GM12878 (cell line): ENCODE measurements at regions not wholly inside any gene's neighbourhood (a gene's known extent, or its start where the extent isn't known, plus 50 kb on each side); places are given as distances from the start of the nearest gene placed in this dataset.

Experiments
- ATAC-seq: fragments of 200-7000 bp; cut with Tn5 transposase; 3 replicates; pipeline ENCODE4 v1.9.1; 2020; ENCODE audit warnings: mild to moderate bottlenecking, moderate library complexity
- BruUV-seq: library from RNA; stranded (reverse); fragments of 400-500 nt; replicated peaks from 2 replicates; lab custom pipeline; 2021; lab: Mats Ljungman, UMichigan
- CTCF ChIA-PET: fragments of 300-600 bp; sonication (Branson Sonifier 250); formaldehyde crosslinking; extraction: SDS; loops from one replicate; lab custom pipeline; 2021; ENCODE audit warnings: inconsistent platforms; lab: Yijun Ruan, JAX
- POLR2A ChIA-PET: fragments of 350-600 bp; formaldehyde crosslinking; extraction: SDS; loops from one replicate; lab custom pipeline; 2021; ENCODE audit warnings: inconsistent platforms; lab: Charles Lee
- RAD21 ChIA-PET: fragments of 300-600 bp; sonication (Branson Sonifier 250); formaldehyde crosslinking; loops from one replicate; lab custom pipeline; 2023; ENCODE audit warnings: antibody characterized with exemption; ENCODE audit not compliant: unreplicated experiment; lab: Charles Lee
- SMC1A ChIA-PET: fragments of 300-600 bp; sonication (Branson Sonifier 250); formaldehyde crosslinking; loops from one replicate; lab custom pipeline; 2023; ENCODE audit not compliant: unreplicated experiment, uncharacterized antibody; lab: Charles Lee
- DNase-seq: peaks from one replicate; pipeline ENCODE4 v3.0.0-alpha.2; 2011; ENCODE audit warnings: low read depth, low spot score
- FAIRE-seq: peaks from 3 replicates; lab custom pipeline; 2011; peaks lifted over from hg19 to GRCh38; lab: Jason Lieb, UNC
- H2AFZ ChIP-seq: 2 replicates; pipeline ENCODE4 v1.6.0; 2011; ENCODE audit warnings: low read depth, low read length, control low read depth; ENCODE audit not compliant: control insufficient read depth
- H3K27ac ChIP-seq: 2 replicates; pipeline ENCODE4 v1.5.1; 2011; ENCODE audit warnings: control low read depth; ENCODE audit not compliant: control insufficient read depth, insufficient read depth
- H3K27me3 ChIP-seq, 2 experiments: replicated peaks in 1 of 2; 2 replicates each; pipeline versions ENCODE4 v1.6.0 to v1.6.1; 2011; ENCODE audit warnings: low read length in 1 of 2; ENCODE audit not compliant: control insufficient read depth in 2 of 2, insufficient read depth in 2 of 2
- H3K36me3 ChIP-seq, 2 experiments: 2 replicates each; pipeline ENCODE4 v1.5.1; 2011; ENCODE audit warnings: low read length in 1 of 2; ENCODE audit not compliant: control insufficient read depth in 2 of 2, insufficient read depth in 2 of 2
- H3K4me1 ChIP-seq: 2 replicates; pipeline ENCODE4 v1.6.1; 2011; ENCODE audit warnings: mild to moderate bottlenecking, low read length, moderate library complexity, mixed read lengths; ENCODE audit not compliant: control insufficient read depth, insufficient read depth
- H3K4me2 ChIP-seq: 2 replicates; pipeline ENCODE4 v1.6.0; 2011; ENCODE audit warnings: control low read depth; ENCODE audit not compliant: control insufficient read depth, insufficient read depth
- H3K4me3 ChIP-seq: fragments of 200-600 bp; sonication (generic); 2 replicates; pipeline ENCODE4 v1.5.1; 2016
- H3K79me2 ChIP-seq: 2 replicates; pipeline ENCODE4 v1.6.0; 2011; ENCODE audit warnings: low read length; ENCODE audit not compliant: control insufficient read depth, insufficient read depth
- H3K9ac ChIP-seq: 2 replicates; pipeline ENCODE4 v1.8.0; 2011; ENCODE audit warnings: low read length, control low read depth, mixed read lengths; ENCODE audit not compliant: control insufficient read depth, insufficient read depth
- H3K9me3 ChIP-seq: replicated peaks from 3 replicates; pipeline ENCODE4 v1.5.1; 2011; ENCODE audit warnings: mild to moderate bottlenecking, low read length; ENCODE audit not compliant: control insufficient read depth, insufficient read depth
- H4K20me1 ChIP-seq: 2 replicates; pipeline ENCODE4 v1.6.0; 2011; ENCODE audit not compliant: control insufficient read depth, insufficient read depth
- RBBP5 ChIP-seq: fragments of 200-600 bp; sonication (generic); conservative IDR thresholded peaks from 2 replicates; pipeline ENCODE4 v1.6.1; 2016
- SMC3 ChIP-seq: IDR thresholded peaks from 2 replicates; pipeline ENCODE4 v1.6.1; 2011; ENCODE audit warnings: low read length, improper control_type of control experiment, borderline replicate concordance
- SPI1 ChIP-seq: IDR thresholded peaks from 2 replicates; pipeline ENCODE4 v1.6.1; 2011; ENCODE audit warnings: low read depth, mild to moderate bottlenecking, low read length, moderate library complexity, borderline replicate concordance; ENCODE audit not compliant: insufficient read depth
- WGBS: methylation state at CpG from one replicate; pipeline ENCODE4 v1.1.6; 2016; ENCODE audit warnings: low lambda C conversion rate; ENCODE audit not compliant: insufficient replicate concordance, insufficient coverage; ENCODE audit errors: missing lambda C conversion rate; 5-methylcytosine and 5-hydroxymethylcytosine counted together
- in situ Hi-C: fragments of 300-500 bp; cut with MboI; formaldehyde crosslinking; loops from 9 replicates; pipeline ENCODE4 v1.14.3; 2018; ENCODE audit warnings: mixed read lengths
- intact Hi-C: fragments of 100-400 bp; cut with micrococcal nuclease; formaldehyde crosslinking; loops from one replicate; pipeline ENCODE4 v1.14.2; 2022; ENCODE audit not compliant: unreplicated experiment
- TF ChIP-seq, protein P1 (sequence below): fragments of 450-650 bp; IDR thresholded peaks from 2 replicates; pipeline ENCODE4 v1.6.1; 2017; ENCODE audit warnings: mild to moderate bottlenecking, moderate library complexity
- TF ChIP-seq, protein P2 (sequence below): fragments of 450-650 bp; IDR thresholded peaks from 2 replicates; pipeline ENCODE4 v1.6.1; 2014; ENCODE audit warnings: mild to moderate bottlenecking

GRCh38 chr1:36711480-36711879 lies 228.8 kb upstream of the CSF3R start:
- Histone ChIP-seq H3K4me3 (no peak overlapping the region), H3K27me3 (peaks cover 3 to 4% of the 10 kb centered on the region in 2 experiments; a peak in 3 of 4 replicates), H2AFZ (no peak overlapping the region), H3K79me2 (no peaks in the 10 kb centered on the region), H3K4me1 (no peaks in the 10 kb centered on the region), H3K9me3 (no peaks in the 10 kb centered on the region), H4K20me1 (no peaks in the 10 kb centered on the region), H3K27ac (no peak overlapping the region), H3K4me2 (no peak overlapping the region), H3K9ac (no peak overlapping the region), H3K36me3 (no peaks in the 10 kb centered on the region)
- CTCF ChIA-PET, result interaction anchor here (0.7 to 1.4 kb wide), 2 partner anchors 135 to 138 kb away, joined by 3 to 5 read pairs; no protein-coding TSS in a partner anchor
- intact Hi-C loops (no loop called here), in situ Hi-C loops (no loop called here)
- POLR2A ChIA-PET, result no interaction called here
- RAD21 ChIA-PET, result no interaction called here
- ATAC-seq (no peak), FAIRE-seq (no peak), DNase-seq (no peak)
- WGBS, result 0% methylated on average over 2 of the region's 2 CpGs
- TF ChIP-seq, protein P1, sequence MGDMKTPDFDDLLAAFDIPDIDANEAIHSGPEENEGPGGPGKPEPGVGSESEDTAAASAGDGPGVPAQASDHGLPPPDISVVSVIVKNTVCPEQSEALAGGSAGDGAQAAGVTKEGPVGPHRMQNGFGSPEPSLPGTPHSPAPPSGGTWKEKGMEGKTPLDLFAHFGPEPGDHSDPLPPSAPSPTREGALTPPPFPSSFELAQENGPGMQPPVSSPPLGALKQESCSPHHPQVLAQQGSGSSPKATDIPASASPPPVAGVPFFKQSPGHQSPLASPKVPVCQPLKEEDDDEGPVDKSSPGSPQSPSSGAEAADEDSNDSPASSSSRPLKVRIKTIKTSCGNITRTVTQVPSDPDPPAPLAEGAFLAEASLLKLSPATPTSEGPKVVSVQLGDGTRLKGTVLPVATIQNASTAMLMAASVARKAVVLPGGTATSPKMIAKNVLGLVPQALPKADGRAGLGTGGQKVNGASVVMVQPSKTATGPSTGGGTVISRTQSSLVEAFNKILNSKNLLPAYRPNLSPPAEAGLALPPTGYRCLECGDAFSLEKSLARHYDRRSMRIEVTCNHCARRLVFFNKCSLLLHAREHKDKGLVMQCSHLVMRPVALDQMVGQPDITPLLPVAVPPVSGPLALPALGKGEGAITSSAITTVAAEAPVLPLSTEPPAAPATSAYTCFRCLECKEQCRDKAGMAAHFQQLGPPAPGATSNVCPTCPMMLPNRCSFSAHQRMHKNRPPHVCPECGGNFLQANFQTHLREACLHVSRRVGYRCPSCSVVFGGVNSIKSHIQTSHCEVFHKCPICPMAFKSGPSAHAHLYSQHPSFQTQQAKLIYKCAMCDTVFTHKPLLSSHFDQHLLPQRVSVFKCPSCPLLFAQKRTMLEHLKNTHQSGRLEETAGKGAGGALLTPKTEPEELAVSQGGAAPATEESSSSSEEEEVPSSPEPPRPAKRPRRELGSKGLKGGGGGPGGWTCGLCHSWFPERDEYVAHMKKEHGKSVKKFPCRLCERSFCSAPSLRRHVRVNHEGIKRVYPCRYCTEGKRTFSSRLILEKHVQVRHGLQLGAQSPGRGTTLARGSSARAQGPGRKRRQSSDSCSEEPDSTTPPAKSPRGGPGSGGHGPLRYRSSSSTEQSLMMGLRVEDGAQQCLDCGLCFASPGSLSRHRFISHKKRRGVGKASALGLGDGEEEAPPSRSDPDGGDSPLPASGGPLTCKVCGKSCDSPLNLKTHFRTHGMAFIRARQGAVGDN, result no peak
- TF ChIP-seq RBBP5 (no peak), SMC3 (no peak), SPI1 (no peak)
- TF ChIP-seq, protein P2, sequence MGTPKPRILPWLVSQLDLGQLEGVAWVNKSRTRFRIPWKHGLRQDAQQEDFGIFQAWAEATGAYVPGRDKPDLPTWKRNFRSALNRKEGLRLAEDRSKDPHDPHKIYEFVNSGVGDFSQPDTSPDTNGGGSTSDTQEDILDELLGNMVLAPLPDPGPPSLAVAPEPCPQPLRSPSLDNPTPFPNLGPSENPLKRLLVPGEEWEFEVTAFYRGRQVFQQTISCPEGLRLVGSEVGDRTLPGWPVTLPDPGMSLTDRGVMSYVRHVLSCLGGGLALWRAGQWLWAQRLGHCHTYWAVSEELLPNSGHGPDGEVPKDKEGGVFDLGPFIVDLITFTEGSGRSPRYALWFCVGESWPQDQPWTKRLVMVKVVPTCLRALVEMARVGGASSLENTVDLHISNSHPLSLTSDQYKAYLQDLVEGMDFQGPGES, result no peak
- SMC1A ChIA-PET, result interaction anchor here (0.7 kb wide), 1 partner anchor 10 kb away, joined by 3 read pairs; no protein-coding TSS in a partner anchor
- BruUV-seq, result no TSS peak
